GM21786 (cell line): ENCODE measurements at regions not wholly inside any gene's neighbourhood (a gene's known extent, or its start where the extent isn't known, plus 50 kb on each side); places are given as distances from the start of the nearest gene placed in this dataset.
"Not testable (repeated sequence)": the region's sequence is repeated elsewhere in the genome, so short reads cannot be mapped to it uniquely, and the experiment has no call there.

ENCODE experiments used
- ATAC-seq: cut with Tn5 transposase; IDR thresholded peaks from one replicate; pipeline ENCODE4 v1.9.1; 2021; ENCODE audit not compliant: unreplicated experiment

GRCh38 chr13:44756276-44756810, 180.2 kb upstream of the TSC22D1 start:
- no peak for ATAC-seq

GRCh38 chr13:44755872-44756271, 179.7 kb upstream of the TSC22D1 start:
- no peak for ATAC-seq

- no peak for ATAC-seq
Measured at GRCh38 chr13:44752164-44752563, 176.0 kb upstream of the TSC22D1 start.

- no peak for ATAC-seq
Measured at GRCh38 chr13:44750630-44751029, 174.5 kb upstream of the TSC22D1 start.

GRCh38 chr13:44749906-44750305, 173.8 kb upstream of the TSC22D1 start:
- no peak for ATAC-seq

GRCh38 chr13:44748439-44748838, 172.3 kb upstream of the TSC22D1 start:
- ATAC-seq, result no peak

GRCh38 chr13:44747179-44747578, 171.0 kb upstream of the TSC22D1 start:
- ATAC-seq, result no peak

GRCh38 chr13:44746690-44747089, 170.6 kb upstream of the TSC22D1 start:
- no peak for ATAC-seq

GRCh38 chr13:44744880-44745633, 168.9 kb upstream of the TSC22D1 start:
- no peak for ATAC-seq

- no peak for ATAC-seq
Measured at GRCh38 chr13:44739539-44739938, 163.4 kb upstream of the TSC22D1 start.

GRCh38 chr13:44739120-44739519, 163.0 kb upstream of the TSC22D1 start:
- ATAC-seq, result no peak

- ATAC-seq, result no peak
Measured at GRCh38 chr13:44738463-44738862, 162.3 kb upstream of the TSC22D1 start.

- ATAC-seq, result no peak
Measured at GRCh38 chr13:44735806-44736205, 159.7 kb upstream of the TSC22D1 start.

- ATAC-seq, result no peak
Measured at GRCh38 chr13:44734201-44734707, 158.1 kb upstream of the TSC22D1 start.

GRCh38 chr13:44732503-44733098, 156.5 kb upstream of the TSC22D1 start:
- no peak for ATAC-seq

- ATAC-seq, result no peak
Measured at GRCh38 chr13:44730851-44731250, 154.7 kb upstream of the TSC22D1 start.

GRCh38 chr13:44730099-44730498, 154.0 kb upstream of the TSC22D1 start:
- ATAC-seq, result no peak

- not testable (repeated sequence) for ATAC-seq
Measured at GRCh38 chr13:44727591-44727990, 151.5 kb upstream of the TSC22D1 start.

GRCh38 chr13:44726778-44727177, 150.6 kb upstream of the TSC22D1 start:
- ATAC-seq, result no peak

GRCh38 chr13:44726214-44726613, 150.1 kb upstream of the TSC22D1 start:
- ATAC-seq, result no peak

- ATAC-seq, result no peak
Measured at GRCh38 chr13:44719857-44720671, 143.9 kb upstream of the TSC22D1 start.
